Tibial artery (tissue), 4 donors: ENCODE measurements at regions not wholly inside any gene's neighbourhood (a gene's known extent, or its start where the extent isn't known, plus 50 kb on each side); places are given as distances from the start of the nearest gene placed in this dataset.
"Not testable (repeated sequence)": the region's sequence is repeated elsewhere in the genome, so short reads cannot be mapped to it uniquely, and the experiment has no call there.

Source experiments
- DNase-seq, 2 donors: peaks; one replicate each; pipeline ENCODE4 v3.0.0-alpha.2; 2019
- H3K27ac ChIP-seq, 2 donors: fragments of 200-600 bp; sonication (generic) in 1 of 2; 1 replicate in 1 of 2; 2 replicates in 1 of 2; pipeline ENCODE4 v1.5.1; 2018 to 2019; ENCODE audit warnings: mild to moderate bottlenecking in 1 of 2
- H3K27me3 ChIP-seq, 2 donors: fragments of 200-600 bp; sonication (generic) in 1 of 2; one replicate each; pipeline versions ENCODE4 v1.5.1 to v1.6.0; 2016 to 2019
- H3K36me3 ChIP-seq, 3 donors: fragments of 200-600 bp; sonication (generic) in 2 of 3; one replicate each; pipeline ENCODE4 v1.5.1; 2016 to 2019; ENCODE audit warnings: mild to moderate bottlenecking in 2 of 3
- H3K4me1 ChIP-seq, 4 donors: fragments of 200-600 bp; sonication (generic) in 2 of 4; 1 replicate in 3 of 4; 2 replicates in 1 of 4; pipeline ENCODE4 v1.5.1; 2016 to 2019
- H3K4me3 ChIP-seq, 2 donors: fragments of 200-600 bp; sonication (generic) in 1 of 2; 1 replicate in 1 of 2; 2 replicates in 1 of 2; pipeline ENCODE4 v1.5.1; 2018 to 2019; ENCODE audit warnings: mild to moderate bottlenecking in 2 of 2
- H3K9me3 ChIP-seq, 3 donors: fragments of 200-600 bp; sonication (generic) in 1 of 3; one replicate each; pipeline ENCODE4 v1.5.1; 2016 to 2019
- intact Hi-C: fragments of 100-400 bp; cut with DNase I; formaldehyde crosslinking; loops from one replicate; pipeline ENCODE4 v1.15.0; 2023; ENCODE audit warnings: low total_unique reads

GRCh38 chr16:21372162-21372835 is 94.2 kb upstream of the CRYM start:
- H3K4me1 ChIP-seq, H3K27ac ChIP-seq, H3K9me3 ChIP-seq, DNase-seq, H3K36me3 ChIP-seq, H3K4me3 ChIP-seq, intact Hi-C loops, H3K27me3 ChIP-seq: not testable (repeated sequence)

GRCh38 chr16:21370791-21371190 is 92.7 kb upstream of the CRYM start:
- H3K4me1 ChIP-seq, H3K27me3 ChIP-seq, DNase-seq, H3K36me3 ChIP-seq, H3K4me3 ChIP-seq, H3K27ac ChIP-seq, intact Hi-C loops, H3K9me3 ChIP-seq: not testable (repeated sequence)

GRCh38 chr16:21368973-21369942 is 91.2 kb upstream of the CRYM start:
- H3K9me3 ChIP-seq, H3K4me3 ChIP-seq, H3K4me1 ChIP-seq, H3K27me3 ChIP-seq, DNase-seq, H3K36me3 ChIP-seq, H3K27ac ChIP-seq, intact Hi-C loops: not testable (repeated sequence)

DNA sequence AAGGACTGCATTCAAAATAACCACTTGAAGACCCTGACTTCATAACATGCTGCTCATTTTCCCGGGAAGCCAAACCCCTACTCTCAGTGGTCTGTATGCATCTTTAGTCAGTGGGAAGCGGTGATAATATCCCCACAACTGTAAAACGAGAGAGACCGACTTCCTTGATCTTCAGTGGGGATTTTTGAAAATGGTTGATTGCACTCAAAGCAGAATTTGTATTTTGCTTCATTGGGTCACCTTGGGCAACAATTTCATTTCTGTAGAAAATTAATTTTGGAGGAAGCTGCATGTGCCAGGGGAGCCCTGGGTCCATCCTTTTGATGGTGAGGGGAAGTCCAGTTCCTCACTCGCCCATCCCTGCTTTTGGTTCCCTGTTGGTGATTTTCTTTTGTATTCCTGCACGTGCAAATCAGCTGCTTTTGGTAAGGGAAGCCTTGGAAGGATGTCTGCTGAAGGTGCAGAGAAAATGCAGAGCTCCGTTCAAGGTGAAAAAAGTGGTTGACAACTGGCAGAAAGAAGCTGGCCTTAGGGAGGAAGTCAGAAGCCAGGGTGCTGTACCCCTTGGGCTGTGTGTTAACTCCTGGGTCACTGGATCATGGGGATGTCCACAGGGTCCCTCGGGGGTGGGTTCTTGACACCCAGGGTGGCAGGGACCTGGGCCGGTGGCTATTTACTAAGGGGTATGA is 89.8 kb upstream of the CRYM start:
- H3K4me3 ChIP-seq, H3K9me3 ChIP-seq, H3K4me1 ChIP-seq, H3K36me3 ChIP-seq, DNase-seq, intact Hi-C loops, H3K27ac ChIP-seq, H3K27me3 ChIP-seq: not testable (repeated sequence)

GRCh38 chr16:21366998-21367397 is 88.9 kb upstream of the CRYM start:
- H3K4me1 ChIP-seq, DNase-seq, intact Hi-C loops, H3K27ac ChIP-seq, H3K9me3 ChIP-seq, H3K4me3 ChIP-seq, H3K36me3 ChIP-seq, H3K27me3 ChIP-seq: not testable (repeated sequence)

DNA sequence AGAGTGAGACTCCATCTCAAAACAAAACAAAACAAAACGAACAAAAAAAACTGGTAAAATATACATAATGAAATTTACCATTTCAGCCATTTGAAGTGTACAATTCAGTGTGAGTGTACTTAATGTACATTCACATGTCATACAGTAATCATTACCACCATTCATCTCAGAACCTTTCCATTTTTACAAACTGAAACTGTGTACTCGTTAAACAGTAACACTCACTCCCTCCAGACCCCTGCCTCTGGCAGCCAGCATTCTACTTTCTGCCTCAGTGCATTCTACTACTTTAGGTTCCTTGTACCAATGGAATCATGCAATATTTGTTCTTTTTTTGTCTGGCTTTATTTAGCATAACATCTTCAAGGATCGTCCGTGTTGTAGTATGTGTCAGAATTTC is 87.5 kb upstream of the CRYM start:
- intact Hi-C loops, H3K27me3 ChIP-seq, H3K4me3 ChIP-seq, H3K36me3 ChIP-seq, DNase-seq, H3K27ac ChIP-seq, H3K9me3 ChIP-seq, H3K4me1 ChIP-seq: not testable (repeated sequence)

DNA sequence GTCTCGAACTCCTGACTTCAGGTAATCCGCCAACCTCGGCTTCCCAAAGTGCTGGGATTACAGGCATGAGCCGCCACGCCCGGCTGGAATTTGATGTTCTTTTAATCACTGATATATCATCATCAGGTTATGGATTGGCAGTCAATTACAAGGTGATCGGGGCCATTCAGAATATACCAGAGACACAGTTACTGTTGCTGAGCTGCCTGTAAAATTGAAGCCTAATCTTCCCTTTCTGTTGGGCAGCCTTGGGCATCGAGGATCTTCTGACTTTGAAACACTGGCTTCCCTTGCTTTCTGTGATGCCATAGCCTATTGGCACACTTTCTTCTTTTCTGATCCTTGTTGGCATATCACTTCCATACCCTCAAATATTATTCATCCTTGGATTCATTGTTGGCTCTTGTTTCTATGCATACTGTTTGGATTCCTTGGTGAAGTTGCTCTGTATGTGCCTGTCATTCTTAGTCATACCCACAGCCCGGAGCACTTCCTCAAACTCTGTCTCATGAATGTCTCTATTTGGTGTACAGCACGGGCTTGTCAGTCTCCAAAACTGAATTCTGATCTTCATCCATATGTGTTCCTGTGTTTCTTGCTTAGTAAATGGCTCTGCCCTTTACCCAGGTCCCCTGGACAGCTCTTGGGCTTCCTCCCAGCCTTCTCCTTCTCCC is 85.6 kb upstream of the CRYM start:
- H3K9me3 ChIP-seq, H3K27ac ChIP-seq, H3K27me3 ChIP-seq, H3K36me3 ChIP-seq, intact Hi-C loops, H3K4me1 ChIP-seq, H3K4me3 ChIP-seq: not testable (repeated sequence)
- DNase-seq = peak in 1 of 2 donors; percentile 41

- not testable (repeated sequence) for H3K9me3 ChIP-seq, H3K4me1 ChIP-seq
Observed at GRCh38 chr16:21361612-21362227, 83.6 kb upstream of the CRYM start.

DNA sequence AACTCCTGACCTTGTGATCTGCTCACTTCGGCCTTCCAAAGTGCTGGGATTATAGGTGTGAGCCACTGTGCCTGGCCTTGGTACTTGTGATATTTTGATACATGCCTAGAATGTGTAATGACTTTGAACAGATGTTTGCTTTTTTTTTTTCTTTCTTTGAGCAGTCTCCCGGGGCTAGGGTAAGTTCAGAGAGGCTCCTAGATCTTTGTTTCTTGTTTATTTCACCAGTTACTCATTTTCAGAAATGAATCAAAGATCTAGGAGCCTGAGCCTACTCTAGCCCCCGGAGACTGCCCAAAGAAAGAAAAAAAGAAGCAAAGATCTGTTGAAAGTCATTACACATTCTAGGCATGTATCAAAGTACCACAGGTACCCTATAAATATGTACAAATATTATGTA is 83.0 kb upstream of the CRYM start:
- intact Hi-C loops, H3K27ac ChIP-seq, DNase-seq, H3K4me1 ChIP-seq, H3K4me3 ChIP-seq, H3K27me3 ChIP-seq, H3K36me3 ChIP-seq, H3K9me3 ChIP-seq: not testable (repeated sequence)

More at GRCh38 chr16:21361612-21362227, 83.6 kb upstream of the CRYM start:
- intact Hi-C loops, H3K27ac ChIP-seq, H3K36me3 ChIP-seq, H3K27me3 ChIP-seq, H3K4me3 ChIP-seq, DNase-seq: not testable (repeated sequence)

GRCh38 chr16:21359513-21359912 is 81.4 kb upstream of the CRYM start:
- not testable (repeated sequence) for H3K4me1 ChIP-seq, H3K27ac ChIP-seq, DNase-seq

GRCh38 chr16:21358261-21358795 is 80.2 kb upstream of the CRYM start:
- DNase-seq, H3K36me3 ChIP-seq, H3K27me3 ChIP-seq, H3K27ac ChIP-seq, H3K9me3 ChIP-seq, H3K4me3 ChIP-seq, intact Hi-C loops, H3K4me1 ChIP-seq: not testable (repeated sequence)

More at GRCh38 chr16:21359513-21359912, 81.4 kb upstream of the CRYM start:
- intact Hi-C loops, H3K9me3 ChIP-seq, H3K36me3 ChIP-seq, H3K4me3 ChIP-seq, H3K27me3 ChIP-seq: not testable (repeated sequence)

- H3K9me3 ChIP-seq, H3K4me1 ChIP-seq, H3K36me3 ChIP-seq, H3K4me3 ChIP-seq, H3K27me3 ChIP-seq, intact Hi-C loops, H3K27ac ChIP-seq, DNase-seq: not testable (repeated sequence)
Observed at GRCh38 chr16:21356308-21356707, 78.2 kb upstream of the CRYM start.

GRCh38 chr16:21351433-21351832 is 73.3 kb upstream of the CRYM start:
- H3K36me3 ChIP-seq = peaks cover 0 to 10% (median 0%) of the 10 kb centered on the region in 3 donors
- H3K27me3 ChIP-seq, H3K4me3 ChIP-seq, H3K4me1 ChIP-seq, DNase-seq, H3K9me3 ChIP-seq, intact Hi-C loops, H3K27ac ChIP-seq: not testable (repeated sequence)
